K562 (cell line): ENCODE measurements at regions not wholly inside any gene's neighbourhood (a gene's known extent, or its start where the extent isn't known, plus 50 kb on each side); places are given as distances from the start of the nearest gene placed in this dataset.

Experiments used
- ATAC-seq: fragments of 200-7000 bp; cut with Tn5 transposase; 3 replicates; pipeline ENCODE4 v1.9.1; 2020; ENCODE audit warnings: moderate library complexity
- BruUV-seq: library from RNA; stranded (reverse); fragments of 400-500 nt; replicated peaks from 2 replicates; lab custom pipeline; 2021; lab: Mats Ljungman, UMichigan
- CTCF ChIA-PET: fragments of 300-600 bp; formaldehyde crosslinking; extraction: SDS; loops from one replicate; lab custom pipeline; 2021; ENCODE audit warnings: low intra/inter-chr PET ratio; lab: Yijun Ruan, JAX
- POLR2A ChIA-PET: fragments of 300-600, 350-650 bp; sonication (Branson Sonifier 250); formaldehyde crosslinking; extraction: SDS; loops from one replicate; lab custom pipeline; 2021; ENCODE audit warnings: antibody characterized with exemption, inconsistent platforms; lab: Yijun Ruan, JAX
- DNase-seq, 4 experiments: peaks; one replicate each; pipeline versions ENCODE4 v3.0.0 to v3.0.0-alpha.2; 2011 to 2018; ENCODE audit warnings: low spot score in 3 of 4, mixed read lengths in 3 of 4; ENCODE audit errors: extremely low read depth in 1 of 4
- FAIRE-seq: peaks from 2 replicates; lab custom pipeline; 2011; peaks lifted over from hg19 to GRCh38; lab: Jason Lieb, UNC
- H2AFZ ChIP-seq: 2 replicates; pipeline ENCODE4 v1.6.0; 2011; ENCODE audit warnings: low read depth, low read length, control low read depth, inconsistent platforms
- H3K27ac ChIP-seq: fragments of 200-600 bp; 3 replicates; pipeline ENCODE4 v1.8.0; 2011; ENCODE audit warnings: low read depth, mild to moderate bottlenecking, control low read depth, inconsistent platforms, low read length, moderate library complexity, mixed read lengths; ENCODE audit errors: extremely low read depth
- H3K27me3 ChIP-seq, 2 experiments: fragments of 300-600 bp in 1 of 2; 2 replicates in 1 of 2; 3 replicates in 1 of 2; pipeline versions ENCODE4 v1.6.0 to v1.8.0; 2011; ENCODE audit warnings: inconsistent platforms in 2 of 2, low read length in 2 of 2, mild to moderate bottlenecking in 1 of 2, mixed read lengths in 1 of 2, moderate library complexity in 1 of 2; ENCODE audit not compliant: control insufficient read depth in 2 of 2, insufficient read depth in 2 of 2
- H3K36me3 ChIP-seq: fragments of 300-600 bp; 3 replicates; pipeline ENCODE4 v1.8.0; 2011; ENCODE audit warnings: mild to moderate bottlenecking, low read length, inconsistent platforms; ENCODE audit not compliant: control insufficient read depth, insufficient read depth
- H3K4me1 ChIP-seq, 2 experiments: fragments of 200-600 bp in 1 of 2; replicated peaks in 1 of 2; 2 replicates in 1 of 2; 3 replicates in 1 of 2; pipeline versions ENCODE4 v1.5.1 to v1.8.0; 2011; ENCODE audit warnings: inconsistent platforms in 2 of 2, low read length in 2 of 2, mild to moderate bottlenecking in 1 of 2, mixed read lengths in 1 of 2, moderate library complexity in 1 of 2; ENCODE audit not compliant: control insufficient read depth in 2 of 2, insufficient read depth in 2 of 2
- H3K4me2 ChIP-seq: 2 replicates; pipeline ENCODE4 v1.6.1; 2011; ENCODE audit warnings: low read length, control low read depth, inconsistent platforms, mixed read lengths; ENCODE audit not compliant: insufficient read depth
- H3K4me3 ChIP-seq: fragments of 200-600 bp; sonication (generic), shearing (Covaris generic); 2 replicates; pipeline ENCODE4 v1.5.1; 2016; ENCODE audit warnings: control low read depth, inconsistent platforms
- H3K79me2 ChIP-seq: fragments of 200-600 bp; 3 replicates; pipeline ENCODE4 v1.8.0; 2011; ENCODE audit warnings: low read length, inconsistent platforms; ENCODE audit not compliant: control insufficient read depth, insufficient read depth
- H3K9ac ChIP-seq, 2 experiments: 2 replicates each; pipeline versions ENCODE4 v1.6.0 to v1.6.1; 2011; ENCODE audit warnings: low read depth in 2 of 2, low read length in 2 of 2, control low read depth in 1 of 2, inconsistent platforms in 1 of 2, mild to moderate bottlenecking in 1 of 2, mixed read lengths in 1 of 2; ENCODE audit not compliant: insufficient read depth in 1 of 2
- H3K9me1 ChIP-seq: one replicate; pipeline ENCODE4 v1.6.0; 2011; ENCODE audit warnings: inconsistent platforms, mild to moderate bottlenecking, low read length, moderate library complexity; ENCODE audit not compliant: control insufficient read depth, insufficient read depth
- H3K9me3 ChIP-seq: replicated peaks from 2 replicates; pipeline ENCODE4 v1.5.1; 2011; ENCODE audit warnings: low read depth, low read length, inconsistent platforms; ENCODE audit not compliant: control insufficient read depth, insufficient read depth
- H4K20me1 ChIP-seq: replicated peaks from 2 replicates; pipeline ENCODE4 v1.6.1; 2011; ENCODE audit warnings: low read length, inconsistent platforms, mixed read lengths; ENCODE audit not compliant: control insufficient read depth, insufficient read depth
- CEBPB ChIP-seq: fragments of 450-650 bp; IDR thresholded peaks from 2 replicates; pipeline ENCODE4 v1.6.1; 2016; ENCODE audit warnings: missing genetic modification characterization, missing compliant biosample characterization
- GATA2 ChIP-seq: sonication (generic); formaldehyde crosslinking; IDR thresholded peaks from 2 replicates; pipeline ENCODE4 v1.4.0; 2020; ENCODE audit warnings: mild to moderate bottlenecking, missing genetic modification reagents
- HEY1 ChIP-seq: fragments of 250-450 bp; sonication (Bioruptor Pico); IDR thresholded peaks from 2 replicates; pipeline ENCODE4 v1.5.0; 2020; ENCODE audit warnings: mild to moderate bottlenecking, moderate library complexity, borderline replicate concordance
- MEIS2 ChIP-seq: fragments of 450-650 bp; IDR thresholded peaks from 2 replicates; pipeline ENCODE4 v1.6.1; 2014; ENCODE audit warnings: mild to moderate bottlenecking; ENCODE audit not compliant: partially characterized antibody
- MTA2 ChIP-seq: fragments of 450-650 bp; IDR thresholded peaks from 2 replicates; pipeline ENCODE4 v1.6.1; 2016; ENCODE audit warnings: low read depth
- MYBL2 ChIP-seq, 2 experiments: fragments of 450-650 bp in 1 of 2; sonication (generic) in 1 of 2; formaldehyde crosslinking in 1 of 2; IDR thresholded peaks; 2 replicates each; pipeline versions ENCODE4 v1.6.1 to v1.8.1; 2017 to 2022; ENCODE audit warnings: borderline replicate concordance in 1 of 2, inconsistent platforms in 1 of 2, low read depth in 1 of 2, mild to moderate bottlenecking in 1 of 2, missing genetic modification reagents in 1 of 2, moderate library complexity in 1 of 2
- PREB ChIP-seq: sonication (generic); formaldehyde crosslinking; IDR thresholded peaks from 2 replicates; pipeline ENCODE4 v1.8.1; 2023; ENCODE audit warnings: mild to moderate bottlenecking, missing genetic modification reagents
- PYGO2 ChIP-seq: fragments of 450-650 bp; IDR thresholded peaks from 2 replicates; pipeline ENCODE4 v1.6.1; 2016; ENCODE audit warnings: mild to moderate bottlenecking, missing genetic modification characterization, moderate library complexity, missing compliant biosample characterization
- RBM25 ChIP-seq: fragments of 200-400 bp; formaldehyde crosslinking; IDR thresholded peaks from 2 replicates; pipeline ENCODE4 v1.6.1; 2018; ENCODE audit warnings: low read length, low read depth, moderate library complexity; ENCODE audit not compliant: severe bottlenecking
- RCOR1 ChIP-seq, 2 experiments: IDR thresholded peaks; 2 replicates each; pipeline ENCODE4 v1.6.1; 2012; ENCODE audit warnings: low read depth in 2 of 2, low read length in 2 of 2, borderline replicate concordance in 1 of 2, improper control_type of control experiment in 1 of 2
- SIRT6 ChIP-seq: IDR thresholded peaks from one replicate; pipeline ENCODE4 v1.6.1; 2012; ENCODE audit warnings: low read depth, mild to moderate bottlenecking, control low read depth, inconsistent platforms, low read length, moderate library complexity
- ZBED1 ChIP-seq: IDR thresholded peaks from 2 replicates; pipeline ENCODE4 v1.6.1; 2014
- ZFP36 ChIP-seq: fragments of 150-350 bp; IDR thresholded peaks from 2 replicates; pipeline ENCODE4 v1.6.1; 2018; ENCODE audit warnings: low read length, low read depth; ENCODE audit not compliant: partially characterized antibody
- ZFX ChIP-seq: sonication (generic); formaldehyde crosslinking; IDR thresholded peaks from 2 replicates; pipeline ENCODE4 v1.8.0; 2022; ENCODE audit warnings: mild to moderate bottlenecking, missing genetic modification reagents, moderate library complexity
- WGBS: fragments of 100-300 bp; shearing (Covaris generic); methylation state at CpG from one replicate; pipeline ENCODE4 v1.1.6; 2016; ENCODE audit warnings: low coverage, mixed read lengths; ENCODE audit not compliant: insufficient coverage; ENCODE audit errors: missing lambda C conversion rate; 5-methylcytosine and 5-hydroxymethylcytosine counted together
- in situ Hi-C: fragments of 300-500 bp; cut with MboI; formaldehyde crosslinking; loops from 4 replicates; pipeline ENCODE4 v1.15.0; 2018; ENCODE audit warnings: inconsistent platforms, mixed read lengths
- intact Hi-C: fragments of 100-400 bp; cut with micrococcal nuclease; formaldehyde crosslinking; loops from 2 replicates; pipeline ENCODE4 v1.14.2; 2022
- TF ChIP-seq, protein P1 (sequence below): fragments of 150-350 bp; IDR thresholded peaks from 2 replicates; pipeline ENCODE4 v1.6.1; 2014; ENCODE audit warnings: low read depth, mild to moderate bottlenecking, low read length, borderline replicate concordance
- TF ChIP-seq, protein P2 (sequence below): fragments of 450-650 bp; IDR thresholded peaks from 2 replicates; pipeline ENCODE4 v1.6.1; 2016

GRCh38 chr10:117746541-117747448, 204.2 kb downstream of the EMX2 start:
- no peaks in the 10 kb centered on the region for H3K79me2 ChIP-seq
- intact Hi-C loops, result no loop called here
- WGBS, result 7% methylated on average over 8 of the region's 9 CpGs
- H3K4me1 ChIP-seq, result 0 out of 5 replicates have a peak, but pooled peaks cover 0 to 2% of the 10 kb centered on the region in 2 experiments
- BruUV-seq, result no TSS peak
- FAIRE-seq, result no peak
- no peak overlapping the region for H3K9ac ChIP-seq
- ATAC-seq, result no peak
- no peaks in the 10 kb centered on the region for H4K20me1 ChIP-seq
- no peak overlapping the region for H3K4me2 ChIP-seq
- no peaks in the 10 kb centered on the region for H3K36me3 ChIP-seq
- ChIA-PET POLR2A (no interaction called here), CTCF (no interaction called here)
- H2AFZ ChIP-seq, result no peak overlapping the region
- no peak overlapping the region for H3K27ac ChIP-seq
- H3K4me3 ChIP-seq, result no peak overlapping the region
- DNase-seq, result no peak
- no peaks in the 10 kb centered on the region for H3K9me3 ChIP-seq
- no peaks in the 10 kb centered on the region for H3K9me1 ChIP-seq
- peaks cover 0 to 8% of the 10 kb centered on the region in 2 experiments; a peak in 1 of 5 replicates for H3K27me3 ChIP-seq
- in situ Hi-C loops, result no loop called here
- TF ChIP-seq, protein P1, sequence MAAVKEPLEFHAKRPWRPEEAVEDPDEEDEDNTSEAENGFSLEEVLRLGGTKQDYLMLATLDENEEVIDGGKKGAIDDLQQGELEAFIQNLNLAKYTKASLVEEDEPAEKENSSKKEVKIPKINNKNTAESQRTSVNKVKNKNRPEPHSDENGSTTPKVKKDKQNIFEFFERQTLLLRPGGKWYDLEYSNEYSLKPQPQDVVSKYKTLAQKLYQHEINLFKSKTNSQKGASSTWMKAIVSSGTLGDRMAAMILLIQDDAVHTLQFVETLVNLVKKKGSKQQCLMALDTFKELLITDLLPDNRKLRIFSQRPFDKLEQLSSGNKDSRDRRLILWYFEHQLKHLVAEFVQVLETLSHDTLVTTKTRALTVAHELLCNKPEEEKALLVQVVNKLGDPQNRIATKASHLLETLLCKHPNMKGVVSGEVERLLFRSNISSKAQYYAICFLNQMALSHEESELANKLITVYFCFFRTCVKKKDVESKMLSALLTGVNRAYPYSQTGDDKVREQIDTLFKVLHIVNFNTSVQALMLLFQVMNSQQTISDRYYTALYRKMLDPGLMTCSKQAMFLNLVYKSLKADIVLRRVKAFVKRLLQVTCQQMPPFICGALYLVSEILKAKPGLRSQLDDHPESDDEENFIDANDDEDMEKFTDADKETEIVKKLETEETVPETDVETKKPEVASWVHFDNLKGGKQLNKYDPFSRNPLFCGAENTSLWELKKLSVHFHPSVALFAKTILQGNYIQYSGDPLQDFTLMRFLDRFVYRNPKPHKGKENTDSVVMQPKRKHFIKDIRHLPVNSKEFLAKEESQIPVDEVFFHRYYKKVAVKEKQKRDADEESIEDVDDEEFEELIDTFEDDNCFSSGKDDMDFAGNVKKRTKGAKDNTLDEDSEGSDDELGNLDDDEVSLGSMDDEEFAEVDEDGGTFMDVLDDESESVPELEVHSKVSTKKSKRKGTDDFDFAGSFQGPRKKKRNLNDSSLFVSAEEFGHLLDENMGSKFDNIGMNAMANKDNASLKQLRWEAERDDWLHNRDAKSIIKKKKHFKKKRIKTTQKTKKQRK, result no peak
- TF ChIP-seq MEIS2 (peak; percentile 9), RBM25 (peak; percentile 73), MYBL2 (IDR thresholded peaks at IDR 0.05; ENCODE audit: low read depth) (no peak), MYBL2 (CRISPR knock-in tag; IDR thresholded peaks at IDR 0.05; ENCODE audit: borderline replicate concordance) (no peak), MTA2 (no peak), ZBED1 (no peak), GATA2 (no peak), HEY1 (CRISPR knock-in tag) (no peak), SIRT6 (no peak), RCOR1 (IDR thresholded peaks at IDR 0.05; ENCODE audit: borderline replicate concordance in 1 of 2, low read depth in 2 of 2, low read length in 2 of 2) (0 out of 4 replicates have a peak, but pooled peaks of 1 of the 2 experiments have one; percentile 25), PREB (CRISPR knock-in tag) (no peak), PYGO2 (tag) (no peak), ZFP36 (peak; percentile 46), ZFX (no peak), CEBPB (tag) (no peak)
- TF ChIP-seq, protein P2, sequence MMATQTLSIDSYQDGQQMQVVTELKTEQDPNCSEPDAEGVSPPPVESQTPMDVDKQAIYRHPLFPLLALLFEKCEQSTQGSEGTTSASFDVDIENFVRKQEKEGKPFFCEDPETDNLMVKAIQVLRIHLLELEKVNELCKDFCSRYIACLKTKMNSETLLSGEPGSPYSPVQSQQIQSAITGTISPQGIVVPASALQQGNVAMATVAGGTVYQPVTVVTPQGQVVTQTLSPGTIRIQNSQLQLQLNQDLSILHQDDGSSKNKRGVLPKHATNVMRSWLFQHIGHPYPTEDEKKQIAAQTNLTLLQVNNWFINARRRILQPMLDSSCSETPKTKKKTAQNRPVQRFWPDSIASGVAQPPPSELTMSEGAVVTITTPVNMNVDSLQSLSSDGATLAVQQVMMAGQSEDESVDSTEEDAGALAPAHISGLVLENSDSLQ, result no peak
